OCI-LY1 (cell line): ENCODE measurements at regions not wholly inside any gene's neighbourhood (a gene's known extent, or its start where the extent isn't known, plus 50 kb on each side); places are given as distances from the start of the nearest gene placed in this dataset.

Experiments
- EZH2 ChIP-seq: fragments of 200-600 bp; sonication (generic), shearing (Covaris generic); IDR thresholded peaks from 2 replicates; pipeline ENCODE4 v1.8.0; 2017; ENCODE audit warnings: borderline replicate concordance, mixed run types, mild to moderate bottlenecking, antibody characterized with exemption, low read length, moderate library complexity, mixed read lengths
- TF ChIP-seq, protein P1 (sequence below): fragments of 200-600 bp; sonication (generic), shearing (Covaris generic); IDR thresholded peaks from 2 replicates; pipeline ENCODE4 v1.5.1; 2017; ENCODE audit warnings: mild to moderate bottlenecking, antibody characterized with exemption, low read length, moderate library complexity, mixed read lengths

DNA sequence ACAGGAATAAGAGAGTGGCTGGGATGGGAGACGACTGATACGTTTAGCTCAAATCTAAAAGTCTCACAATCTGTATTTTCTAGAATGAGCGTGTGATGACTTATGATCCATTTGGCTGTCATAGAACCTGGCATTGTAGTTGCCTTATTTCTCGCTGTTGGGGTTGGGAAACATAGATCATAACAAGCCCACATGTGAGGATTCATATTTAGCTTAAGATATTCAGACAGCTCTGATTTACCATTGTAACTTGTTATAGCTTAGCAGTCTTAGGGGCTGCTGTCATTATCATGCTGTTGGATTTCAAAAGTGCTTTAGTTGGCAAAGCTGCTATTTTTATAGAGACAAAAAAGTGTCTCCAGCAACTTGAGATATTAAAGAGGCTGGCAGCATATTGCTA lies 871.3 kb downstream of the ZPLD1 start:
- TF ChIP-seq, protein P1, sequence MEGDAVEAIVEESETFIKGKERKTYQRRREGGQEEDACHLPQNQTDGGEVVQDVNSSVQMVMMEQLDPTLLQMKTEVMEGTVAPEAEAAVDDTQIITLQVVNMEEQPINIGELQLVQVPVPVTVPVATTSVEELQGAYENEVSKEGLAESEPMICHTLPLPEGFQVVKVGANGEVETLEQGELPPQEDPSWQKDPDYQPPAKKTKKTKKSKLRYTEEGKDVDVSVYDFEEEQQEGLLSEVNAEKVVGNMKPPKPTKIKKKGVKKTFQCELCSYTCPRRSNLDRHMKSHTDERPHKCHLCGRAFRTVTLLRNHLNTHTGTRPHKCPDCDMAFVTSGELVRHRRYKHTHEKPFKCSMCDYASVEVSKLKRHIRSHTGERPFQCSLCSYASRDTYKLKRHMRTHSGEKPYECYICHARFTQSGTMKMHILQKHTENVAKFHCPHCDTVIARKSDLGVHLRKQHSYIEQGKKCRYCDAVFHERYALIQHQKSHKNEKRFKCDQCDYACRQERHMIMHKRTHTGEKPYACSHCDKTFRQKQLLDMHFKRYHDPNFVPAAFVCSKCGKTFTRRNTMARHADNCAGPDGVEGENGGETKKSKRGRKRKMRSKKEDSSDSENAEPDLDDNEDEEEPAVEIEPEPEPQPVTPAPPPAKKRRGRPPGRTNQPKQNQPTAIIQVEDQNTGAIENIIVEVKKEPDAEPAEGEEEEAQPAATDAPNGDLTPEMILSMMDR, result no peak
- no peak for TF ChIP-seq EZH2
